H1 (cell line): ENCODE measurements at regions not wholly inside any gene's neighbourhood (a gene's known extent, or its start where the extent isn't known, plus 50 kb on each side); places are given as distances from the start of the nearest gene placed in this dataset. TPM values are rescaled to one million over a fixed set of nuclear protein-coding genes. Genes with fewer than 3 reads are reported as not detected.

ENCODE experiments used
- small RNA-seq: library from polyadenylated mRNA; stranded (forward); fragments of <200 nt; extraction: miRNeasy Mini kit (QIAGEN cat#:217004); gene quantifications from one replicate; pipeline ENCODE3, GENCODE V24; 2013; ENCODE audit not compliant: insufficient read depth

Small RNAs in the stretch of these regions (small RNA-seq; reads per million reads assigned to genes)
- gene RF00432 (not detected), gene RNA5S10 (not detected), gene RNA5S11 (not detected), gene RNA5S12 (not detected), gene RNA5S13 (not detected), gene RNA5S14 (not detected), gene RNA5S15 (not detected), gene RNA5S16 (not detected), gene RNA5S17 (not detected), gene RNA5S2 (not detected), gene RNA5S3 (not detected), gene RNA5S4 (not detected), gene RNA5S5 (not detected), gene RNA5S6 (not detected), gene RNA5S7 (not detected), gene RNA5S8 (not detected), gene RNA5S9 (not detected), gene RNA5SP18 (not detected)
